Endothelial cell of umbilical vein (primary cell): ENCODE measurements at regions not wholly inside any gene's neighbourhood (a gene's known extent, or its start where the extent isn't known, plus 50 kb on each side); places are given as distances from the start of the nearest gene placed in this dataset.

Experiments
- BruUV-seq: library from RNA; stranded (reverse); fragments of 400-500 nt; replicated peaks from 2 replicates; lab custom pipeline; 2021; lab: Mats Ljungman, UMichigan
- CTCF ChIA-PET: fragments of 300-600, 350-600 bp; sonication (Branson Sonifier 250); formaldehyde crosslinking; loops from one replicate; lab custom pipeline; 2021; ENCODE audit warnings: antibody characterized with exemption, inconsistent platforms; lab: Charles Lee
- POLR2A ChIA-PET: fragments of 300-600, 350-600 bp; sonication (Branson Sonifier 250); formaldehyde crosslinking; loops from one replicate; lab custom pipeline; 2021; ENCODE audit warnings: antibody characterized with exemption, inconsistent platforms; lab: Charles Lee
- DNase-seq: peaks from one replicate; pipeline ENCODE4 v3.0.0-alpha.2; 2011; ENCODE audit warnings: low read depth, low spot score
- FAIRE-seq: peaks from 2 replicates; lab custom pipeline; 2011; peaks lifted over from hg19 to GRCh38; lab: Jason Lieb, UNC
- H2AFZ ChIP-seq: 2 replicates; pipeline ENCODE4 v1.6.0; 2012; ENCODE audit warnings: low read depth, low read length, control low read depth, inconsistent platforms
- H3K27ac ChIP-seq: 2 replicates; pipeline ENCODE4 v1.5.1; 2011; ENCODE audit warnings: low read depth, mild to moderate bottlenecking, control low read depth, low read length, moderate library complexity; ENCODE audit not compliant: insufficient read depth
- H3K27me3 ChIP-seq, 2 experiments: 2 replicates each; pipeline versions ENCODE4 v1.6.0 to v1.6.1; 2011; ENCODE audit warnings: low read length in 2 of 2, mixed read lengths in 1 of 2; ENCODE audit not compliant: control insufficient read depth in 2 of 2, insufficient read depth in 2 of 2
- H3K36me3 ChIP-seq, 2 experiments: 2 replicates in 1 of 2; 3 replicates in 1 of 2; pipeline ENCODE4 v1.5.1; 2011; ENCODE audit warnings: low read length in 2 of 2, mild to moderate bottlenecking in 1 of 2, moderate library complexity in 1 of 2; ENCODE audit not compliant: control insufficient read depth in 2 of 2, insufficient read depth in 2 of 2; ENCODE audit errors: extremely low read depth in 1 of 2
- H3K4me1 ChIP-seq: 3 replicates; pipeline ENCODE4 v1.5.1; 2011; ENCODE audit warnings: mild to moderate bottlenecking, low read length; ENCODE audit not compliant: control insufficient read depth, insufficient read depth; ENCODE audit errors: extremely low read depth
- H3K4me2 ChIP-seq: 2 replicates; pipeline ENCODE4 v1.6.1; 2011; ENCODE audit warnings: low read length, control low read depth, mixed read lengths; ENCODE audit not compliant: insufficient read depth
- H3K4me3 ChIP-seq, 3 experiments: fragments of 200-600 bp in 1 of 3; sonication (generic), shearing (Covaris generic) in 1 of 3; replicated peaks in 1 of 3; 2 replicates each; pipeline ENCODE4 v1.5.1; 2011 to 2016; ENCODE audit warnings: control low read depth in 3 of 3, low read length in 3 of 3, mild to moderate bottlenecking in 2 of 3, inconsistent platforms in 1 of 3, low read depth in 1 of 3, moderate library complexity in 1 of 3; ENCODE audit not compliant: insufficient read depth in 1 of 3
- H3K79me2 ChIP-seq: 2 replicates; pipeline ENCODE4 v1.6.0; 2012; ENCODE audit warnings: low read length, inconsistent platforms; ENCODE audit not compliant: control insufficient read depth, insufficient read depth
- H3K9ac ChIP-seq: replicated peaks from 2 replicates; pipeline ENCODE3; 2011; ENCODE audit warnings: low read length, control low read depth; ENCODE audit not compliant: insufficient read depth; ENCODE audit errors: extremely low read depth
- H3K9me1 ChIP-seq: replicated peaks from 3 replicates; pipeline ENCODE4 v1.6.0; 2011; ENCODE audit warnings: mild to moderate bottlenecking, low read length; ENCODE audit not compliant: control insufficient read depth, insufficient read depth; ENCODE audit errors: extremely low read depth
- H3K9me3 ChIP-seq: replicated peaks from 2 replicates; pipeline ENCODE4 v1.5.1; 2012; ENCODE audit warnings: low read length, inconsistent platforms; ENCODE audit not compliant: control insufficient read depth, insufficient read depth
- H4K20me1 ChIP-seq: replicated peaks from 2 replicates; pipeline ENCODE3; 2011; ENCODE audit warnings: mild to moderate bottlenecking, low read length; ENCODE audit not compliant: control insufficient read depth, insufficient read depth; ENCODE audit errors: extremely low read depth
- CTCF ChIP-seq, 2 donors: IDR thresholded peaks; 1 replicate in 1 of 2; 2 replicates in 1 of 2; pipeline ENCODE4 v1.5.1; 2011; ENCODE audit warnings: low read length in 2 of 2, mild to moderate bottlenecking in 2 of 2, moderate library complexity in 2 of 2, control low read depth in 1 of 2, inconsistent platforms in 1 of 2, low read depth in 1 of 2; ENCODE audit not compliant: insufficient read depth in 1 of 2; ENCODE audit errors: extremely low read depth in 1 of 2
- EZH2 ChIP-seq: IDR thresholded peaks from 2 replicates; pipeline ENCODE4 v1.6.1; 2012; ENCODE audit warnings: borderline replicate concordance, low read depth, mild to moderate bottlenecking, moderate library complexity, low read length, inconsistent platforms; ENCODE audit not compliant: severe bottlenecking
- FOS ChIP-seq: IDR thresholded peaks from 2 replicates; pipeline ENCODE4 v1.6.1; 2011; ENCODE audit warnings: mild to moderate bottlenecking, low read length, moderate library complexity, borderline replicate concordance; ENCODE audit not compliant: insufficient read depth
- GATA2 ChIP-seq: IDR thresholded peaks from 2 replicates; pipeline ENCODE4 v1.7.0; 2011; ENCODE audit warnings: low read depth, mild to moderate bottlenecking, moderate library complexity, mixed read lengths, low read length; ENCODE audit not compliant: insufficient read length, insufficient read depth
- JUN ChIP-seq: IDR thresholded peaks from 2 replicates; pipeline ENCODE4 v1.6.1; 2011; ENCODE audit warnings: borderline replicate concordance, low read depth; ENCODE audit not compliant: insufficient read length, insufficient read depth
- MAX ChIP-seq: IDR thresholded peaks from 2 replicates; pipeline ENCODE4 v1.6.1; 2011; ENCODE audit not compliant: insufficient read depth, insufficient read length
- MYC ChIP-seq: IDR thresholded peaks from one replicate; pipeline ENCODE4 v1.6.1; 2011; ENCODE audit warnings: mild to moderate bottlenecking, low read depth, low read length
- POLR2A ChIP-seq: IDR thresholded peaks from 2 replicates; pipeline ENCODE4 v1.6.1; 2012; ENCODE audit warnings: low read depth, mild to moderate bottlenecking, control low read depth, low read length
- POLR2AphosphoS5 ChIP-seq: IDR thresholded peaks from 2 replicates; pipeline ENCODE4 v1.6.1; 2012; ENCODE audit warnings: low read depth, mild to moderate bottlenecking, control low read depth, low read length, moderate library complexity; ENCODE audit not compliant: insufficient read depth
- dilution Hi-C: fragments of 300-500 bp; cut with MboI; formaldehyde crosslinking; loops from one replicate; pipeline ENCODE4 v1.15.0; 2019; ENCODE audit warnings: low sequenced_read_pairs; ENCODE audit not compliant: extremely low pct_ligation_motif_present
- intact Hi-C: fragments of 100-400 bp; cut with micrococcal nuclease; formaldehyde crosslinking; loops from one replicate; pipeline ENCODE4 v1.10.0; 2022

- no peak for FAIRE-seq
- BruUV-seq, result no TSS peak
- intact Hi-C loops, result no loop called here
Measured at GRCh38 chr7:46853451-46853850, 728.5 kb downstream of the TNS3 start.

More at GRCh38 chr7:46853451-46853850, 728.5 kb downstream of the TNS3 start:
- no peak overlapping the region for H3K9ac ChIP-seq
- H3K27me3 ChIP-seq, result no peaks in the 10 kb centered on the region
- H4K20me1 ChIP-seq, result no peaks in the 10 kb centered on the region
- peaks cover 4% of the 10 kb centered on the region for H3K4me1 ChIP-seq
- H2AFZ ChIP-seq, result no peak overlapping the region
- H3K9me3 ChIP-seq, result no peaks in the 10 kb centered on the region
- ChIA-PET POLR2A (no interaction called here), CTCF (interaction anchor here (0.8 kb wide), 1 partner anchor 931 kb away, joined by 3 read pairs; no protein-coding TSS in a partner anchor)
- no peak overlapping the region for H3K4me3 ChIP-seq
- no peak overlapping the region for H3K27ac ChIP-seq
- DNase-seq, result no peak
- dilution Hi-C loops, result no loop called here
- no peak overlapping the region for H3K4me2 ChIP-seq
- no peaks in the 10 kb centered on the region for H3K9me1 ChIP-seq
- no peaks in the 10 kb centered on the region for H3K79me2 ChIP-seq
- H3K36me3 ChIP-seq, result no peaks in the 10 kb centered on the region
- TF ChIP-seq POLR2AphosphoS5 (no peak), CTCF (IDR thresholded peaks at IDR 0.05; ENCODE audit: extremely low read depth in 1 of 2, insufficient read depth in 1 of 2, low read depth in 1 of 2, low read length in 2 of 2) (no peak), MYC (no peak), EZH2 (no peak), MAX (no peak), GATA2 (no peak), POLR2A (no peak), FOS (no peak), JUN (no peak)
